NCI-H748 treated with DMSO at 0.1 percent for 48 hours (cell line): ENCODE measurements at regions not wholly inside any gene's neighbourhood (a gene's known extent, or its start where the extent isn't known, plus 50 kb on each side); places are given as distances from the start of the nearest gene placed in this dataset.
"Not testable (repeated sequence)": the region's sequence is repeated elsewhere in the genome, so short reads cannot be mapped to it uniquely, and the experiment has no call there.

ENCODE experiments used
- DNase-seq: peaks from one replicate; lab custom pipeline; 2025; lab: John Stamatoyannopoulos, UW

DNA sequence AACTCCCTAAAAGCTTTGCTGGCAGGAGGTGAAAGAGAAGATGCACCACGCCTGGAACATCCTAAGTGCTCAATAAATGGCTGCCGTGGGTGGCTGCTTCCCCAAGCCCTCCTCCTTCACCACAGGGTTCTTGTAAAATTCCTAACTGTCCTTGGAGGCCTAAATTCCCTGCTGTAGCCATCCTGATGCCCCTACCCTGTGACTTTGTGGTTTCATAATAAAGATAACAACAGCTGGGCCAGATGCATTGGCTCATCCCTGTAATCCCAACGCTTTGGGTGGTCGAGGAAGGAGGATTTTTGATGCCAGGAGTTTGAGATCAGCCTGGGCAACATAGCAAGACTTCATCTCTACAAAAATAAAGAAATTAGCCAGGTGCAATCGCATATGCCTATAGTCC lies 341.8 kb downstream of the ANKRD30A start:
- DNase-seq: no peak

DNA sequence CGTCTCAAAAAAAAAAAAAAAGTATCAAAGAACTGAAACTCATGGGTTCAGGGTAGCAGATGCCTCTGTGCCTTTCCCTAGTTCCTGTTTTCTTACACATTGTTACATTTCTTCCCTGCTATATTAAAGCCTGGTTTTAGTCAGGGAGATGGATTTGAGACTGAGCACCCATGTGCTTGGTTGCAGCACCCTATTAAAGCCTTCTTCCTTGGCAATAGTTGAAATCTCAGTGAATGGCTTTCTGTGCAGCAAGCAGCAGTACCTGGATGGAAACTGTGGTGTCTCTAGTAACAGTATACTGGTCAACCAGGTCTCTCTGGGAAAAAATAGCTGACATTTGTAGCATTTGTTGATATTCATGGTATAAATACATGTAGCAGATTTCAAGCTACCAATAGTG lies 331.1 kb downstream of the ANKRD30A start:
- no peak for DNase-seq

DNA sequence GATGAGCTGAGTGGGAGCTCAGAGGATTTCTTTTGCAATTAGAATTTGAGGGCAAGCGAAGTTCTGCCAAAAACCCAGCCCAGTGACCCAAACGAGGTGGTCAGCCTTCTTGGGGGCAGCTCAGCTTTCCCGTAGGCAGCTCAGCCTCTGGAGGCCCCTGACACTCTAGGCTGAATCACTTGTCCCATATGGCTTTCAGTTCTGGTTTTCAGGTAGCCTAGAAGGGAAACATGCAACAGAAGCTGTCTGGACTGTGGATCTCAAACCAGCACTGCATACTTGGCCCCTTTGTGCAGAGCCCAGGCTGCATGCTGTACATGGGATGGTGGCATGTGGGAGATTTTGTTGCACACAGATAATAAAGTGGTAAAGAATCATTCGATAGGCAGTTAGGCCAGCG lies 322.8 kb downstream of the ANKRD30A start:
- no peak for DNase-seq

- DNase-seq: no peak
Measured at GRCh38 chr10:37442882-37443281, 317.5 kb downstream of the ANKRD30A start.

GRCh38 chr10:37441224-37441623 lies 315.8 kb downstream of the ANKRD30A start:
- DNase-seq: not testable (repeated sequence)

GRCh38 chr10:37439826-37440225 lies 314.4 kb downstream of the ANKRD30A start:
- no peak for DNase-seq

- no peak for DNase-seq
Measured at GRCh38 chr10:37436357-37436756, 311.0 kb downstream of the ANKRD30A start.

DNA sequence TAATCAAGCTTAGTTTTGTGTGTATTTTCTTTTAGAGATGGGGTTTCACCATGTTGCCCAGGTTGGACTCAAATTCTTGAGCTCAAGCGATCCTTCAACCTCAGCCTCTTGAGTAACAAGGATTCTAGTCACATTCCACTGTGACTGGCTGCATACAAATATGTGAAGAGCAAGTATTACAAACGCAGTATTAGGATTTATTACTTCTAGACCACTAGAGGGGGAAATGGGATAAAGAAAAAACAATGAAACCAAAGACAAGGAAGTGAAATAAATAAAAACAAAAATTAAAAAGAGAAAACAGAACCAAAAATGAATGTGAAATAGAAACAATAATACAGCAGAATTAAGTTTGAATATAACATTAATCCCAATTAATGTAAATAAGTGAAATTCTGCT lies 308.7 kb downstream of the ANKRD30A start:
- DNase-seq: no peak
